ENCODE measurements at regions not wholly inside any gene's neighbourhood (a gene's known extent, or its start where the extent isn't known, plus 50 kb on each side); places are given as distances from the start of the nearest gene placed in this dataset.

DNA sequence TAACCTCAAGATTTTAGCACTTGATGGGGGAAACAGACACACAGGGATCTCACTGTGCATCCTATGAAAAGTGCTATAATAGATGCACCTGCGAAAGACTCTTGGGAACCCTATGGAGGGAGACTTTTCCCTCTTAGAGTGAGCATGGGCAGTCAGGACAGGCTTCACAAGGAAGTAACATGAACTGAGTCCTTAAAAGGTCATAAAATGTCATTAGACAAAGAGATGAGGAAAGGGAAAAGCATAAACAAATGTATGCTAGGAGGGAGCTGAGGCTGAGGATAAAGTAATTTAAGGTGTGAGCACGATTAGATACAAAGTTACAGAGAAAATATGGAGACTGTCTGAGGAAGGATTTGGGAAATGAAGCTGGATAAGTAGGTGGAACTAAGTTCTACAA is 60.6 kb upstream of the MIER3 start (continued):
- TF ChIP-seq, protein P1, sequence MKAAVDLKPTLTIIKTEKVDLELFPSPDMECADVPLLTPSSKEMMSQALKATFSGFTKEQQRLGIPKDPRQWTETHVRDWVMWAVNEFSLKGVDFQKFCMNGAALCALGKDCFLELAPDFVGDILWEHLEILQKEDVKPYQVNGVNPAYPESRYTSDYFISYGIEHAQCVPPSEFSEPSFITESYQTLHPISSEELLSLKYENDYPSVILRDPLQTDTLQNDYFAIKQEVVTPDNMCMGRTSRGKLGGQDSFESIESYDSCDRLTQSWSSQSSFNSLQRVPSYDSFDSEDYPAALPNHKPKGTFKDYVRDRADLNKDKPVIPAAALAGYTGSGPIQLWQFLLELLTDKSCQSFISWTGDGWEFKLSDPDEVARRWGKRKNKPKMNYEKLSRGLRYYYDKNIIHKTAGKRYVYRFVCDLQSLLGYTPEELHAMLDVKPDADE (conservative IDR thresholded peaks at IDR 0.05; ENCODE audit: control insufficient read depth, low read depth, low read length), result no peak
- TF ChIP-seq BACH1 (tag; IDR thresholded peaks at IDR 0.05), result no peak
- TF ChIP-seq NELFE (IDR thresholded peaks at IDR 0.05; ENCODE audit: insufficient read depth, insufficient read length), result no peak
- no peak for TF ChIP-seq SMARCB1 (IDR thresholded peaks at IDR 0.05; ENCODE audit: insufficient read length, low read depth)
- TF ChIP-seq, protein P2, sequence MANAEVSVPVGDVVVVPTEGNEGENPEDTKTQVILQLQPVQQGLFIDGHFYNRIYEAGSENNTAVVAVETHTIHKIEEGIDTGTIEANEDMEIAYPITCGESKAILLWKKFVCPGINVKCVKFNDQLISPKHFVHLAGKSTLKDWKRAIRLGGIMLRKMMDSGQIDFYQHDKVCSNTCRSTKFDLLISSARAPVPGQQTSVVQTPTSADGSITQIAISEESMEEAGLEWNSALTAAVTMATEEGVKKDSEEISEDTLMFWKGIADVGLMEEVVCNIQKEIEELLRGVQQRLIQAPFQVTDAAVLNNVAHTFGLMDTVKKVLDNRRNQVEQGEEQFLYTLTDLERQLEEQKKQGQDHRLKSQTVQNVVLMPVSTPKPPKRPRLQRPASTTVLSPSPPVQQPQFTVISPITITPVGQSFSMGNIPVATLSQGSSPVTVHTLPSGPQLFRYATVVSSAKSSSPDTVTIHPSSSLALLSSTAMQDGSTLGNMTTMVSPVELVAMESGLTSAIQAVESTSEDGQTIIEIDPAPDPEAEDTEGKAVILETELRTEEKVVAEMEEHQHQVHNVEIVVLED (CRISPR knock-in tag; IDR thresholded peaks at IDR 0.05), result no peak
- no peak for TF ChIP-seq CC2D1A (IDR thresholded peaks at IDR 0.05)
- TF ChIP-seq, protein P3, sequence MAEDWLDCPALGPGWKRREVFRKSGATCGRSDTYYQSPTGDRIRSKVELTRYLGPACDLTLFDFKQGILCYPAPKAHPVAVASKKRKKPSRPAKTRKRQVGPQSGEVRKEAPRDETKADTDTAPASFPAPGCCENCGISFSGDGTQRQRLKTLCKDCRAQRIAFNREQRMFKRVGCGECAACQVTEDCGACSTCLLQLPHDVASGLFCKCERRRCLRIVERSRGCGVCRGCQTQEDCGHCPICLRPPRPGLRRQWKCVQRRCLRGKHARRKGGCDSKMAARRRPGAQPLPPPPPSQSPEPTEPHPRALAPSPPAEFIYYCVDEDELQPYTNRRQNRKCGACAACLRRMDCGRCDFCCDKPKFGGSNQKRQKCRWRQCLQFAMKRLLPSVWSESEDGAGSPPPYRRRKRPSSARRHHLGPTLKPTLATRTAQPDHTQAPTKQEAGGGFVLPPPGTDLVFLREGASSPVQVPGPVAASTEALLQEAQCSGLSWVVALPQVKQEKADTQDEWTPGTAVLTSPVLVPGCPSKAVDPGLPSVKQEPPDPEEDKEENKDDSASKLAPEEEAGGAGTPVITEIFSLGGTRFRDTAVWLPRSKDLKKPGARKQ (CRISPR knock-in tag; IDR thresholded peaks at IDR 0.05), result no peak
- no peak for TF ChIP-seq EHMT2 (IDR thresholded peaks at IDR 0.05)
- TF ChIP-seq, protein P4, sequence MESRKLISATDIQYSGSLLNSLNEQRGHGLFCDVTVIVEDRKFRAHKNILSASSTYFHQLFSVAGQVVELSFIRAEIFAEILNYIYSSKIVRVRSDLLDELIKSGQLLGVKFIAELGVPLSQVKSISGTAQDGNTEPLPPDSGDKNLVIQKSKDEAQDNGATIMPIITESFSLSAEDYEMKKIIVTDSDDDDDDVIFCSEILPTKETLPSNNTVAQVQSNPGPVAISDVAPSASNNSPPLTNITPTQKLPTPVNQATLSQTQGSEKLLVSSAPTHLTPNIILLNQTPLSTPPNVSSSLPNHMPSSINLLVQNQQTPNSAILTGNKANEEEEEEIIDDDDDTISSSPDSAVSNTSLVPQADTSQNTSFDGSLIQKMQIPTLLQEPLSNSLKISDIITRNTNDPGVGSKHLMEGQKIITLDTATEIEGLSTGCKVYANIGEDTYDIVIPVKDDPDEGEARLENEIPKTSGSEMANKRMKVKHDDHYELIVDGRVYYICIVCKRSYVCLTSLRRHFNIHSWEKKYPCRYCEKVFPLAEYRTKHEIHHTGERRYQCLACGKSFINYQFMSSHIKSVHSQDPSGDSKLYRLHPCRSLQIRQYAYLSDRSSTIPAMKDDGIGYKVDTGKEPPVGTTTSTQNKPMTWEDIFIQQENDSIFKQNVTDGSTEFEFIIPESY (CRISPR knock-in tag; IDR thresholded peaks at IDR 0.05), result no peak
